ENCODE measurements at regions not wholly inside any gene's neighbourhood (a gene's known extent, or its start where the extent isn't known, plus 50 kb on each side); places are given as distances from the start of the nearest gene placed in this dataset.

- no peak for TF ChIP-seq CTCF (IDR thresholded peaks at IDR 0.05)
- peaks cover 4% of the 10 kb centered on the region for H3K9me3 Mint-ChIP-seq
- no peaks in the 10 kb centered on the region for H3K27me3 Mint-ChIP-seq
- POLR2A ChIA-PET: no interaction called here
- H3K4me1 Mint-ChIP-seq (ENCODE audit: low read depth): no peaks in the 10 kb centered on the region
- H3K36me3 ChIP-seq (ENCODE audit: insufficient read depth, low read length): no peaks in the 10 kb centered on the region
- no peak overlapping the region for H3K27ac Mint-ChIP-seq
- no peaks in the 10 kb centered on the region for H3K4me1 ChIP-seq (ENCODE audit: insufficient read depth, low read length)
- no peak for ATAC-seq (ENCODE audit: poor library complexity)
- DNase-seq: no peak
- no peak overlapping the region for H3K4me3 Mint-ChIP-seq
- no peaks in the 10 kb centered on the region for H3K27me3 ChIP-seq (ENCODE audit: control insufficient read depth in 1 of 2, insufficient read depth in 2 of 2, low read length in 2 of 2)
- intact Hi-C loops (cut with DNase I, micrococcal nuclease): no loop called here
- CTCF ChIA-PET: no interaction called here
- H3K9me3 ChIP-seq (ENCODE audit: control insufficient read depth in 1 of 2, insufficient read depth in 1 of 2, low read length in 2 of 2): no peaks in the 10 kb centered on the region
- no peak overlapping the region for H3K27ac ChIP-seq (ENCODE audit: low read depth in 1 of 2, low read length in 2 of 2)
- no peak overlapping the region for H3K4me3 ChIP-seq (ENCODE audit: low read length)
- no peaks in the 10 kb centered on the region for H3K36me3 Mint-ChIP-seq (ENCODE audit: low read depth)
These were observed 442.2 kb upstream of the SETBP1 start for GRCh38 chr18:44238454-44238853.

GRCh38 chr18:44238911-44239310 is 441.8 kb upstream of the SETBP1 start:
- Mint-ChIP-seq H3K27me3 (no peaks in the 10 kb centered on the region), H3K4me1 (ENCODE audit: low read depth) (no peaks in the 10 kb centered on the region), H3K9me3 (peaks cover 4% of the 10 kb centered on the region), H3K4me3 (no peak overlapping the region), H3K27ac (no peak overlapping the region), H3K36me3 (ENCODE audit: low read depth) (no peaks in the 10 kb centered on the region)
- H3K4me1 ChIP-seq (ENCODE audit: insufficient read depth, low read length): no peaks in the 10 kb centered on the region
- no peak overlapping the region for H3K27ac ChIP-seq (ENCODE audit: low read depth in 1 of 2, low read length in 2 of 2)
- POLR2A ChIA-PET: no interaction called here
- CTCF ChIA-PET: no interaction called here
- ATAC-seq (ENCODE audit: poor library complexity) (no peak), DNase-seq (no peak)
- no peaks in the 10 kb centered on the region for H3K9me3 ChIP-seq (ENCODE audit: control insufficient read depth in 1 of 2, insufficient read depth in 1 of 2, low read length in 2 of 2)
- intact Hi-C loops (cut with DNase I, micrococcal nuclease): no loop called here
- TF ChIP-seq CTCF (IDR thresholded peaks at IDR 0.05): no peak
- H3K27me3 ChIP-seq (ENCODE audit: control insufficient read depth in 1 of 2, insufficient read depth in 2 of 2, low read length in 2 of 2): no peaks in the 10 kb centered on the region
- H3K36me3 ChIP-seq (ENCODE audit: insufficient read depth, low read length): no peaks in the 10 kb centered on the region
- no peak overlapping the region for H3K4me3 ChIP-seq (ENCODE audit: low read length)

- intact Hi-C loops (cut with DNase I, micrococcal nuclease): no loop called here
- H3K9me3 Mint-ChIP-seq: peaks cover 4% of the 10 kb centered on the region
- ChIA-PET CTCF (no interaction called here), POLR2A (no interaction called here)
- no peak overlapping the region for H3K27ac Mint-ChIP-seq
- TF ChIP-seq CTCF (IDR thresholded peaks at IDR 0.05): no peak
- Histone ChIP-seq H3K27ac (ENCODE audit: low read depth in 1 of 2, low read length in 2 of 2) (no peak overlapping the region), H3K36me3 (ENCODE audit: insufficient read depth, low read length) (no peaks in the 10 kb centered on the region), H3K9me3 (ENCODE audit: control insufficient read depth in 1 of 2, insufficient read depth in 1 of 2, low read length in 2 of 2) (no peaks in the 10 kb centered on the region), H3K4me1 (ENCODE audit: insufficient read depth, low read length) (no peaks in the 10 kb centered on the region), H3K27me3 (ENCODE audit: control insufficient read depth in 1 of 2, insufficient read depth in 2 of 2, low read length in 2 of 2) (no peaks in the 10 kb centered on the region), H3K4me3 (ENCODE audit: low read length) (no peak overlapping the region)
- no peak for ATAC-seq (ENCODE audit: poor library complexity)
- no peaks in the 10 kb centered on the region for H3K27me3 Mint-ChIP-seq
- DNase-seq: no peak
- no peak overlapping the region for H3K4me3 Mint-ChIP-seq
- no peaks in the 10 kb centered on the region for H3K4me1 Mint-ChIP-seq (ENCODE audit: low read depth)
- H3K36me3 Mint-ChIP-seq (ENCODE audit: low read depth): no peaks in the 10 kb centered on the region
These were observed 439.7 kb upstream of the SETBP1 start for GRCh38 chr18:44241020-44241419.
